ENCODE measurements at regions not wholly inside any gene's neighbourhood (a gene's known extent, or its start where the extent isn't known, plus 50 kb on each side); places are given as distances from the start of the nearest gene placed in this dataset.

GRCh38 chr5:159456261-159456660 lies 126.0 kb upstream of the IL12B start:
- Histone ChIP-seq H3K36me3 (replicated peaks; ENCODE audit: insufficient read depth, low read depth) (no peaks in the 10 kb centered on the region), H3K9me2 (replicated peaks; ENCODE audit: insufficient read depth) (no peaks in the 10 kb centered on the region), H3K4me1 (ENCODE audit: insufficient read depth) (no peaks in the 10 kb centered on the region), H3K79me2 (no peaks in the 10 kb centered on the region), H3K4me3 (no peak overlapping the region), H2AFZ (no peak overlapping the region), H3K4me2 (no peak overlapping the region), H3K27me3 (no peaks in the 10 kb centered on the region), H3K9me3 (ENCODE audit: low read depth) (no peaks in the 10 kb centered on the region), H4K20me1 (ENCODE audit: insufficient read depth, poor library complexity, severe bottlenecking) (no peaks in the 10 kb centered on the region), H3K27ac (no peak overlapping the region)
- no peak for DNase-seq (ENCODE audit: low spot score)
- 82% methylated on average over 2 of the region's 2 CpGs for WGBS (ENCODE audit: low lambda C conversion rate, missing lambda C conversion rate)
- TF ChIP-seq, protein P1, sequence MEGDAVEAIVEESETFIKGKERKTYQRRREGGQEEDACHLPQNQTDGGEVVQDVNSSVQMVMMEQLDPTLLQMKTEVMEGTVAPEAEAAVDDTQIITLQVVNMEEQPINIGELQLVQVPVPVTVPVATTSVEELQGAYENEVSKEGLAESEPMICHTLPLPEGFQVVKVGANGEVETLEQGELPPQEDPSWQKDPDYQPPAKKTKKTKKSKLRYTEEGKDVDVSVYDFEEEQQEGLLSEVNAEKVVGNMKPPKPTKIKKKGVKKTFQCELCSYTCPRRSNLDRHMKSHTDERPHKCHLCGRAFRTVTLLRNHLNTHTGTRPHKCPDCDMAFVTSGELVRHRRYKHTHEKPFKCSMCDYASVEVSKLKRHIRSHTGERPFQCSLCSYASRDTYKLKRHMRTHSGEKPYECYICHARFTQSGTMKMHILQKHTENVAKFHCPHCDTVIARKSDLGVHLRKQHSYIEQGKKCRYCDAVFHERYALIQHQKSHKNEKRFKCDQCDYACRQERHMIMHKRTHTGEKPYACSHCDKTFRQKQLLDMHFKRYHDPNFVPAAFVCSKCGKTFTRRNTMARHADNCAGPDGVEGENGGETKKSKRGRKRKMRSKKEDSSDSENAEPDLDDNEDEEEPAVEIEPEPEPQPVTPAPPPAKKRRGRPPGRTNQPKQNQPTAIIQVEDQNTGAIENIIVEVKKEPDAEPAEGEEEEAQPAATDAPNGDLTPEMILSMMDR (IDR thresholded peaks at IDR 0.05; ENCODE audit: poor library complexity) = no peak
- TF ChIP-seq EZH2 (IDR thresholded peaks at IDR 0.05; ENCODE audit: borderline replicate concordance) = no peak
- no peak for TF ChIP-seq EZH2phosphoT487 (IDR thresholded peaks at IDR 0.05; ENCODE audit: low read depth, severe bottlenecking, unreplicated experiment)

DNA sequence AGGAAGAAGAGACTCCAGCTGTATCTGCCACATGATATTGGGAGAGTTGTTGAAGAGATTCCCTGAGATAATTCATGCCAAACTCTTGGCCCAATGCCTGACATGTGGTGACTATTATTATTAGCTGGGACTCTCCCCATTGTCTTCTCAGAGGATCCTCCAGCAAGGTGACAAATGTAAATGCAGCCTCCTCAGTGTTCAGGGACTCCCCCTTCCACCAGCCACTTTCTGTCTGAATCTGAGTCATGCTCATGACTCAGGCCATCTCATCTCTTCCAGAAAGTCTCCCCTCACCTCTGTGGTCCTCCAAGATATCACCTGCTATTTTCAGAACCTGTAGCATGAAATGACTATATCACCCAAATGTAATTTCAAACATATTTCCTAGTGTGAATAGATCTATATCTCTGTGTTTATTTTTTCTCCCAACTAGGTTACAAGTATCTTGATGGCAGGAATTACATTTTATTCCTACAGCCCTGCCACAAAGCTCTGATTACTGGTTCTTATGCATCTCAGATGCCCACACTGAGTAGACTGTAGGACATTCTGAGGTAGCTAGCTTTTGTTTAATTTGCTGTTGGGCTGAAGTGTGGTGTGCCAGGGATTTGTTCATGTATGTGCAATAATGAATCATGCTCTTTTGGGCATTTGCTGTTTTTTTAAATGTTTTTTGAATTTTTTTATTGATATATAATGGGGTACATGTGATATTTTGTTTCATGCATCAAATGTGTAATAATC lies 126.6 kb upstream of the IL12B start:
- Histone ChIP-seq H3K27ac (no peak overlapping the region), H3K4me2 (no peak overlapping the region), H3K27me3 (no peaks in the 10 kb centered on the region), H3K9me2 (replicated peaks; ENCODE audit: insufficient read depth) (no peaks in the 10 kb centered on the region), H4K20me1 (ENCODE audit: insufficient read depth, poor library complexity, severe bottlenecking) (no peaks in the 10 kb centered on the region), H3K9me3 (ENCODE audit: low read depth) (no peaks in the 10 kb centered on the region), H3K4me1 (ENCODE audit: insufficient read depth) (no peaks in the 10 kb centered on the region), H2AFZ (no peak overlapping the region), H3K79me2 (no peaks in the 10 kb centered on the region), H3K36me3 (replicated peaks; ENCODE audit: insufficient read depth, low read depth) (no peaks in the 10 kb centered on the region), H3K4me3 (no peak overlapping the region)
- no peak for DNase-seq (ENCODE audit: low spot score)
- TF ChIP-seq EZH2phosphoT487 (IDR thresholded peaks at IDR 0.05; ENCODE audit: low read depth, severe bottlenecking, unreplicated experiment) (no peak), EZH2 (IDR thresholded peaks at IDR 0.05; ENCODE audit: borderline replicate concordance) (no peak)
- TF ChIP-seq, protein P1 (IDR thresholded peaks at IDR 0.05; ENCODE audit: poor library complexity) = no peak

DNA sequence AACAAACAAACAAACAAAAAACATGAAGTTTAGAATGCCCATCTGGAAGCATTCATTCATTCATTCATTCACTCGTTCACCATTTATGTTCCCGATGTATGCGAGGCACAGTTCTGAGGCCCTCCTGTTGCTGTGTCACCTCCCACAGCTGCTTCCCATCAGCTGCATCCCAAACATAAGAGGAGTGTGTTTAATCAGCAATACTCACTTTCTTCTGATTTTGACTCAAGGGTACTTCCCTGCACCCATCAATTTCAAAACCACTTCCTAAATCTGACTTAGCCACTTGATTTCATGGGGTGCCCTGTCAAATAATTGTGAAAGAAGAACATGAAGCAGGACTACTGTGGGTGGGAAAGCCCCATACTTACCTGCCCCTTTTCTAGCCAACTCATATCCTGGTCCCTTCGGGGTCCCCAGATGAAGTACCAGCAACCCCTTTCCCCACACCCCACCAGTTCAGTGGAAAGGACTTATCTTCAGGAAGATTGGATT lies 128.0 kb upstream of the IL12B start:
- 87% methylated on average over 4 of the region's 4 CpGs for WGBS (ENCODE audit: low lambda C conversion rate, missing lambda C conversion rate)
- H3K27me3 ChIP-seq = no peaks in the 10 kb centered on the region
- no peaks in the 10 kb centered on the region for H3K36me3 ChIP-seq (replicated peaks; ENCODE audit: insufficient read depth, low read depth)
- H3K4me1 ChIP-seq (ENCODE audit: insufficient read depth) = no peaks in the 10 kb centered on the region
- no peak overlapping the region for H3K27ac ChIP-seq
- no peaks in the 10 kb centered on the region for H3K9me2 ChIP-seq (replicated peaks; ENCODE audit: insufficient read depth)
- H3K4me3 ChIP-seq = no peak overlapping the region
- H3K4me2 ChIP-seq = no peak overlapping the region
- H3K79me2 ChIP-seq = no peaks in the 10 kb centered on the region
- no peak for DNase-seq (ENCODE audit: low spot score)
- H2AFZ ChIP-seq = no peak overlapping the region
- H4K20me1 ChIP-seq (ENCODE audit: insufficient read depth, poor library complexity, severe bottlenecking) = no peaks in the 10 kb centered on the region
- TF ChIP-seq, protein P1 (IDR thresholded peaks at IDR 0.05; ENCODE audit: poor library complexity) = no peak
- no peak for TF ChIP-seq EZH2 (IDR thresholded peaks at IDR 0.05; ENCODE audit: borderline replicate concordance)
- H3K9me3 ChIP-seq (ENCODE audit: low read depth) = no peaks in the 10 kb centered on the region

All from hepatocyte (in vitro differentiated cells).